OCI-LY3 (cell line): ENCODE measurements at regions not wholly inside any gene's neighbourhood (a gene's known extent, or its start where the extent isn't known, plus 50 kb on each side); places are given as distances from the start of the nearest gene placed in this dataset.
"Not testable (repeated sequence)": the region's sequence is repeated elsewhere in the genome, so short reads cannot be mapped to it uniquely, and the experiment has no call there.

Experiments used
- H2AFZ ChIP-seq: fragments of 200-600, 300-600 bp; shearing (Covaris generic); 2 replicates; pipeline ENCODE4 v1.6.0; 2014; ENCODE audit warnings: antibody characterized with exemption, low read depth, low read length
- H3K27ac ChIP-seq: fragments of 200-600, 300-600 bp; sonication (generic); 2 replicates; pipeline ENCODE4 v1.5.1; 2014; ENCODE audit warnings: mild to moderate bottlenecking, low read length, moderate library complexity, mixed read lengths
- H3K27me3 ChIP-seq: fragments of 200-600, 300-600 bp; sonication (generic); 2 replicates; pipeline ENCODE4 v1.6.1; 2014; ENCODE audit warnings: low read depth, low read length, mixed read lengths
- H3K36me3 ChIP-seq: fragments of 200-600, 300-600 bp; sonication (generic); replicated peaks from 2 replicates; pipeline ENCODE3; 2014; ENCODE audit warnings: low read depth, low read length, mixed read lengths
- H3K4me1 ChIP-seq: fragments of 300-600, 200-600 bp; sonication (generic); 2 replicates; pipeline ENCODE4 v1.6.1; 2014; ENCODE audit warnings: low read length, mixed read lengths
- H3K4me2 ChIP-seq: fragments of 200-600, 300-600 bp; sonication (generic); 2 replicates; pipeline ENCODE4 v1.6.1; 2014; ENCODE audit warnings: low read length, mixed read lengths
- H3K4me3 ChIP-seq: fragments of 300-600, 200-600 bp; sonication (generic); 2 replicates; pipeline ENCODE4 v1.5.1; 2014; ENCODE audit warnings: antibody characterized with exemption, mild to moderate bottlenecking, low read length, moderate library complexity
- H3K79me2 ChIP-seq: fragments of 300-600, 200-600 bp; shearing (Covaris generic); 2 replicates; pipeline ENCODE4 v1.6.1; 2014; ENCODE audit warnings: mild to moderate bottlenecking, low read length, mixed read lengths
- H3K9ac ChIP-seq: fragments of 300-600, 200-600 bp; shearing (Covaris generic); 2 replicates; pipeline ENCODE4 v1.6.0; 2014; ENCODE audit warnings: mild to moderate bottlenecking, low read length, moderate library complexity
- H3K9me3 ChIP-seq: fragments of 200-600, 300-600 bp; shearing (Covaris generic); 2 replicates; pipeline ENCODE4 v1.6.1; 2014; ENCODE audit warnings: low read length, mixed read lengths; ENCODE audit not compliant: insufficient read depth
- H4K20me1 ChIP-seq: fragments of 200-600, 300-600 bp; sonication (generic); 2 replicates; pipeline ENCODE4 v1.6.1; 2016; ENCODE audit warnings: low read length, mixed read lengths; ENCODE audit not compliant: insufficient read depth
- CTCF ChIP-seq: fragments of 200-600, 300-600 bp; sonication (generic); IDR thresholded peaks from 2 replicates; pipeline ENCODE4 v1.5.1; 2014; ENCODE audit warnings: antibody characterized with exemption, low read length, low read depth
- EZH2phosphoT487 ChIP-seq: fragments of 200-600 bp; shearing (Covaris generic); IDR thresholded peaks from 2 replicates; pipeline ENCODE4 v1.6.1; 2018; ENCODE audit warnings: antibody characterized with exemption, mixed run types, low read depth

GRCh38 chrX:46165866-46166265 is 379.4 kb downstream of the ZNF674 start:
- TF ChIP-seq CTCF (no peak), EZH2phosphoT487 (no peak)
- H3K4me1 ChIP-seq: no peaks in the 10 kb centered on the region
- H3K9me3 ChIP-seq: no peaks in the 10 kb centered on the region
- no peaks in the 10 kb centered on the region for H4K20me1 ChIP-seq
- H3K27ac ChIP-seq: no peak overlapping the region
- H3K79me2 ChIP-seq: no peaks in the 10 kb centered on the region
- H3K36me3 ChIP-seq: no peaks in the 10 kb centered on the region
- no peak overlapping the region for H2AFZ ChIP-seq
- no peak overlapping the region for H3K4me3 ChIP-seq
- no peaks in the 10 kb centered on the region; the same call in 1 of the 2 replicates for H3K27me3 ChIP-seq
- H3K4me2 ChIP-seq: no peak overlapping the region
- H3K9ac ChIP-seq: no peak overlapping the region

GRCh38 chrX:46165411-46165810 is 379.8 kb downstream of the ZNF674 start:
- no peak overlapping the region for H2AFZ ChIP-seq
- no peak overlapping the region for H3K4me2 ChIP-seq

GRCh38 chrX:46152756-46153155 is 392.5 kb downstream of the ZNF674 start:
- Histone ChIP-seq H3K4me2 (no peak overlapping the region), H3K27ac (no peak overlapping the region), H3K9me3 (no peaks in the 10 kb centered on the region)

More at GRCh38 chrX:46165411-46165810, 379.8 kb downstream of the ZNF674 start:
- H3K27ac ChIP-seq: no peak overlapping the region
- H3K9me3 ChIP-seq: no peaks in the 10 kb centered on the region
- H3K36me3 ChIP-seq: no peaks in the 10 kb centered on the region
- H3K4me1 ChIP-seq: no peaks in the 10 kb centered on the region
- H3K4me3 ChIP-seq: no peak overlapping the region
- H3K27me3 ChIP-seq: no peaks in the 10 kb centered on the region; the same call in 1 of the 2 replicates
- no peaks in the 10 kb centered on the region for H3K79me2 ChIP-seq
- H4K20me1 ChIP-seq: no peaks in the 10 kb centered on the region
- TF ChIP-seq EZH2phosphoT487 (no peak), CTCF (no peak)
- no peak overlapping the region for H3K9ac ChIP-seq

GRCh38 chrX:46151332-46151731 is 393.9 kb downstream of the ZNF674 start:
- not testable (repeated sequence) for H3K27ac ChIP-seq, H3K4me3 ChIP-seq, H3K4me1 ChIP-seq, H3K9ac ChIP-seq, H3K79me2 ChIP-seq, H3K36me3 ChIP-seq, H2AFZ ChIP-seq, H3K27me3 ChIP-seq, H3K9me3 ChIP-seq, H3K4me2 ChIP-seq, H4K20me1 ChIP-seq

More at GRCh38 chrX:46152756-46153155, 392.5 kb downstream of the ZNF674 start:
- Histone ChIP-seq H4K20me1 (no peaks in the 10 kb centered on the region), H3K79me2 (no peaks in the 10 kb centered on the region), H3K4me3 (no peak overlapping the region), H3K9ac (no peak overlapping the region), H3K27me3 (no peaks in the 10 kb centered on the region), H3K36me3 (no peaks in the 10 kb centered on the region), H3K4me1 (no peaks in the 10 kb centered on the region), H2AFZ (no peak overlapping the region)
- TF ChIP-seq CTCF (no peak), EZH2phosphoT487 (no peak)

GRCh38 chrX:46144566-46144965 is 400.7 kb downstream of the ZNF674 start:
- H3K36me3 ChIP-seq: no peaks in the 10 kb centered on the region
- no peak for TF ChIP-seq CTCF
- no peak for TF ChIP-seq EZH2phosphoT487
- no peaks in the 10 kb centered on the region for H4K20me1 ChIP-seq
- no peak overlapping the region for H3K4me3 ChIP-seq
- no peak overlapping the region for H3K27ac ChIP-seq
- H3K9ac ChIP-seq: no peak overlapping the region
- H2AFZ ChIP-seq: no peak overlapping the region
- H3K27me3 ChIP-seq: no peaks in the 10 kb centered on the region
- H3K4me1 ChIP-seq: no peaks in the 10 kb centered on the region
- H3K4me2 ChIP-seq: no peak overlapping the region
- H3K9me3 ChIP-seq: no peaks in the 10 kb centered on the region
- no peaks in the 10 kb centered on the region for H3K79me2 ChIP-seq
